ENCODE measurements at regions not wholly inside any gene's neighbourhood (a gene's known extent, or its start where the extent isn't known, plus 50 kb on each side); places are given as distances from the start of the nearest gene placed in this dataset.
"Not testable (repeated sequence)": the region's sequence is repeated elsewhere in the genome, so short reads cannot be mapped to it uniquely, and the experiment has no call there.

DNA sequence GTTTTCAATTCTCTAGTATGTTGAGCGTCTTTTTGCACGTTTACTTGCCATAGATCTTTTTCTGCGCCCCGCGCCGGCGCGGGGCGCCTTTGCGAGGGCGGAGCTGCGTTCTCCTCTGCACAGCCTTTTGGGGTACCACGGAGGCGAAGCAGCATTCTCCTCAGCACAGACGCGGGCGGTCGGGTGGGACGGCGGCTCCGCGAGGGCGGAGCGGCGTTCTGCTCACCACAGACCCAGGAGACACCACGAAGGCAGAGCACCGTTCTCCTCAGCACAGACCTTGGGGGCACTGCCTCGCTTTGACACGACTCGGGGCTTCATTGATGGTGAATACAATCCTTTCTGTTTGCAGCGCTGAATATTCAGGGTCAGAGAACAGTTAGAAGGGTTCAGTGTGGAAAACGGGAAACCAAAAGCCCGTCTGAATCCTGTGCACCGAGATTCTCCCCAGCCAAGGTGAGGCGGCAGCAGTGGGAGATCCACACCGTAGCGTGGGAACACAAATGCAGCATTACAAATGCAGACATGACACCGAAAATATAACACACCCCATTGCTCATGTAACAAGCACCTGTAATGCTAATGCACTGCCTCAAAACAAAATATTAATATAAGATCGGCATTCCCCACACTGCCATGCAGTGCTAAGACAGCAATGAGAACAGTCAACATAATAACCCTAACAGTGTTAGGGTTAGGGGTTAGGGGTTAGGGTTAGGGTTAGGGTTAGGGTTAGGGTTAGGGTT lies 190.7 kb upstream of the VIPR2 start:
- H3K9me3 Mint-ChIP-seq; H3K27me3 Mint-ChIP-seq; H3K4me3 Mint-ChIP-seq; H3K4me1 Mint-ChIP-seq (ENCODE audit: low read depth); H3K36me3 Mint-ChIP-seq (ENCODE audit: low read depth); H3K27ac Mint-ChIP-seq: not testable (repeated sequence)

DNA sequence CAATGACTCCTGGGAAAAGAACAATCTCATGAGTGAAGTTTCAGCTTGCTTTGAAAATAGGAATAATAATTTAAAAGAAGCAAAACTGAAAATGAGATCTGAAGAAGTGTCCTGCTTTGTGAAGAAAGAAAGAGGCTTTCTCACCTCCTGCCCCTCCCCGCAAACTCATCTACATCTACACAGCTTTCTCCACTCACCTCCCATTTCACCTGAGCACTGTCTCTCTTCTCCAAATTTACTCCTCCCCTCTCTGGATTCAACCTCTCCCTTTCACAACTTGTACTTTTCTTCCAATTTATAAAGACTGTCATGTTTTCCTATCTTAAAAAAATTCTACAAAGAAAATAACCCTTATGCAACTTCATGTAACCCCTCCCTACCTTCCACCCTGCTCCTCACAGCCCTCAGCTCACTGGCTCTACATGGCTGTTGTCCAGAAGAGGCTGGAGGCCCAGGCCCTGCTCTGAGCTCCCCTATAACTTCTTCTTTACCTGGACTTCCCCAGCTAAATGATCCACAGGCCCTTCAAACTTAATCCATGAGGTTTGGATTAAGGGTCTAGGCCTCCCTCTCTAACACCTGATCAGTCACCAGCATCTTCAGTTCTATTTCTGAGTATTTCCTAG lies 188.3 kb upstream of the VIPR2 start:
- H3K27ac Mint-ChIP-seq; H3K4me1 Mint-ChIP-seq (ENCODE audit: low read depth); H3K36me3 Mint-ChIP-seq (ENCODE audit: low read depth); H3K27me3 Mint-ChIP-seq; H3K4me3 Mint-ChIP-seq: not testable (repeated sequence)
- peaks cover 10% of the 10 kb centered on the region for H3K9me3 Mint-ChIP-seq

GRCh38 chr7:159331462-159331861 lies 186.8 kb upstream of the VIPR2 start:
- H3K27ac Mint-ChIP-seq: no peak overlapping the region
- H3K4me3 Mint-ChIP-seq: no peak overlapping the region
- H3K36me3 Mint-ChIP-seq (ENCODE audit: low read depth): peaks cover 5% of the 10 kb centered on the region
- H3K9me3 Mint-ChIP-seq: peaks cover 19% of the 10 kb centered on the region
- H3K4me1 Mint-ChIP-seq (ENCODE audit: low read depth): no peaks in the 10 kb centered on the region
- H3K27me3 Mint-ChIP-seq: no peaks in the 10 kb centered on the region

GRCh38 chr7:159329818-159330378 lies 185.2 kb upstream of the VIPR2 start:
- H3K4me3 Mint-ChIP-seq: no peak overlapping the region
- peaks cover 23% of the 10 kb centered on the region for H3K9me3 Mint-ChIP-seq
- no peak overlapping the region for H3K27ac Mint-ChIP-seq
- H3K4me1 Mint-ChIP-seq (ENCODE audit: low read depth): no peaks in the 10 kb centered on the region
- peaks cover 5% of the 10 kb centered on the region for H3K36me3 Mint-ChIP-seq (ENCODE audit: low read depth)
- H3K27me3 Mint-ChIP-seq: no peaks in the 10 kb centered on the region

- Mint-ChIP-seq H3K9me3 (peaks cover 23% of the 10 kb centered on the region), H3K36me3 (ENCODE audit: low read depth) (peaks cover 5% of the 10 kb centered on the region), H3K27ac (no peak overlapping the region), H3K27me3 (no peaks in the 10 kb centered on the region), H3K4me3 (no peak overlapping the region), H3K4me1 (ENCODE audit: low read depth) (no peaks in the 10 kb centered on the region)
Measured at GRCh38 chr7:159328096-159328495, 183.4 kb upstream of the VIPR2 start.

GRCh38 chr7:159323359-159323758 lies 178.7 kb upstream of the VIPR2 start:
- H3K9me3 Mint-ChIP-seq: peaks cover 19% of the 10 kb centered on the region
- H3K27me3 Mint-ChIP-seq: peaks cover 11% of the 10 kb centered on the region
- peaks cover 5% of the 10 kb centered on the region for H3K36me3 Mint-ChIP-seq (ENCODE audit: low read depth)
- no peak overlapping the region for H3K4me3 Mint-ChIP-seq
- no peak overlapping the region for H3K27ac Mint-ChIP-seq
- H3K4me1 Mint-ChIP-seq (ENCODE audit: low read depth): no peaks in the 10 kb centered on the region

- H3K4me1 Mint-ChIP-seq (ENCODE audit: low read depth): no peaks in the 10 kb centered on the region
- peaks cover 11% of the 10 kb centered on the region for H3K27me3 Mint-ChIP-seq
- H3K9me3 Mint-ChIP-seq: peaks cover 9% of the 10 kb centered on the region
- no peaks in the 10 kb centered on the region for H3K36me3 Mint-ChIP-seq (ENCODE audit: low read depth)
- H3K4me3 Mint-ChIP-seq: no peak overlapping the region
- H3K27ac Mint-ChIP-seq: no peak overlapping the region
Measured at GRCh38 chr7:159321278-159321677, 176.6 kb upstream of the VIPR2 start.

DNA sequence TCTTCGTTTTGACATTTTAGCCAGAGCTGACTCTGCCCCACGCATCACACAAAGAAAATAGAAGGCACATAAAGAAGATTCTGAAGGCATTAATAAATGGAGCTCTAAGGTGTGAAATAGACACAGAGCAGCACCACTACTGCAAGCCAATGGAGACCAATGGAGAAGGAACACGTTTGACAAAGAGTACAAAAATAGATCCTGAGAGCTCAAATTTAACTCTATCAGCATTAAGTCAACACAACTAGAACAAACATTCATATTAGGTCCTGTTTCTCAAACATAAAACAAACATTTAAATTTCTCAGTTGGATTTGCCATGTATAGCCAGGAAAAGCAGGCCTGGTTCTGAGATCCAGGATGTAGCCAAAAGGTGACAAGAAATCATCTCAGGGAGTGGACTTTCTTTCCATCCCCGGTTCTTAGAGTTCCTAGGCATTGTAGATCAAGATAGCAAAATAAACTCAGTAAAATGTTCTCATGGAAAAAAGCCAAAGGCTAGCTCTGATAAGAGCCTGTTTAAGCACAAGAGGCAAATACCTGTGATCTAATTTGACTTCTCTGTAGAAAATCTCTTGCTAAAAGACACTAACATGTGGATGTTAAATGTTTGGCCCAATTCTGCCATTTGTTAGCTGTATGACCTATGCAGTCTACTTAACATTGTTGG lies 174.2 kb upstream of the VIPR2 start:
- Mint-ChIP-seq H3K9me3 (peaks cover 5% of the 10 kb centered on the region), H3K4me3 (no peak overlapping the region), H3K36me3 (ENCODE audit: low read depth) (no peaks in the 10 kb centered on the region), H3K27ac (no peak overlapping the region), H3K27me3 (peaks cover 11% of the 10 kb centered on the region), H3K4me1 (ENCODE audit: low read depth) (no peaks in the 10 kb centered on the region)

- peaks cover 5% of the 10 kb centered on the region for H3K9me3 Mint-ChIP-seq
- H3K4me3 Mint-ChIP-seq: no peak overlapping the region
- H3K27me3 Mint-ChIP-seq: peaks cover 11% of the 10 kb centered on the region
- H3K4me1 Mint-ChIP-seq (ENCODE audit: low read depth): no peaks in the 10 kb centered on the region
- no peak overlapping the region for H3K27ac Mint-ChIP-seq
- H3K36me3 Mint-ChIP-seq (ENCODE audit: low read depth): no peaks in the 10 kb centered on the region
Measured at GRCh38 chr7:159317294-159317693, 172.6 kb upstream of the VIPR2 start.

- H3K27ac Mint-ChIP-seq: no peak overlapping the region
- no peak overlapping the region for H3K4me3 Mint-ChIP-seq
- no peaks in the 10 kb centered on the region for H3K36me3 Mint-ChIP-seq (ENCODE audit: low read depth)
Measured at GRCh38 chr7:159311172-159311494, 166.5 kb upstream of the VIPR2 start.

DNA sequence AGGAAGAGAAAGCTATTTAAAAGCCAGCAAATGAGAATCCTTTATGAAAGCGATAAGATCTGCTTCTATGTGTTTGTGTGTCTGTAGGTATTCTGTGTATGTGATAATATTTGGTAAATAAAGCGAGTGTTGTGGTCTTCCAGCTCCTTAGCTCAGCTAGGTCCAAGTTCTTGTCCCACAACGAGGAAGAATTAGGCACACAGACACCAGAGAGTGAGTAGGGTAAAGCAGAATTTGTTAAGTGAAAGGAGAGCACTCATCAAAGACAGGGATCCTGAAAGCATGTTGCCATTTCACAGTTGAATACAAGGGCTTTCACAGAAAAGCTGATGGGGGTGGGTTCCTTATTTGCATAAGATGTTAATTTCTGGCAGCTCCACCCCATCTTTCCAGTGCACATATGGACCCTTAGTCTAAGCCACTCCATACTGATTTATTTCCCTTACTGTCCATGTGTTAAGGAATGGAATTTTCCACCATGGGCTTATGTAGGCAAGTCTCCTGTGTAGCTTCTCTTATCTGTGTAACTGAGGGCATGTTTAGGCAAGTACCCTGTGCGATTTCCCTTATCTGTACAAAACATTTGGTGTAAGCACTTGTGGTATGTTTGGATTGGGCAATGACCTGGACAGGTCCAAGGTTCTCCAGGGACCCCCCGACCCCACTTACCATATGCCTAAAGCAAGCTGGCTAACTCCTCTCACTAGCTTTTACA lies 165.9 kb upstream of the VIPR2 start:
- H3K4me3 Mint-ChIP-seq: no peak overlapping the region
- H3K4me1 Mint-ChIP-seq (ENCODE audit: low read depth): no peaks in the 10 kb centered on the region
- H3K36me3 Mint-ChIP-seq (ENCODE audit: low read depth): no peaks in the 10 kb centered on the region
- peaks cover 5% of the 10 kb centered on the region for H3K9me3 Mint-ChIP-seq
- peaks cover 16% of the 10 kb centered on the region for H3K27me3 Mint-ChIP-seq
- no peak overlapping the region for H3K27ac Mint-ChIP-seq

More at GRCh38 chr7:159311172-159311494, 166.5 kb upstream of the VIPR2 start:
- peaks cover 5% of the 10 kb centered on the region for H3K9me3 Mint-ChIP-seq
- H3K4me1 Mint-ChIP-seq (ENCODE audit: low read depth): no peaks in the 10 kb centered on the region
- peaks cover 16% of the 10 kb centered on the region for H3K27me3 Mint-ChIP-seq

DNA sequence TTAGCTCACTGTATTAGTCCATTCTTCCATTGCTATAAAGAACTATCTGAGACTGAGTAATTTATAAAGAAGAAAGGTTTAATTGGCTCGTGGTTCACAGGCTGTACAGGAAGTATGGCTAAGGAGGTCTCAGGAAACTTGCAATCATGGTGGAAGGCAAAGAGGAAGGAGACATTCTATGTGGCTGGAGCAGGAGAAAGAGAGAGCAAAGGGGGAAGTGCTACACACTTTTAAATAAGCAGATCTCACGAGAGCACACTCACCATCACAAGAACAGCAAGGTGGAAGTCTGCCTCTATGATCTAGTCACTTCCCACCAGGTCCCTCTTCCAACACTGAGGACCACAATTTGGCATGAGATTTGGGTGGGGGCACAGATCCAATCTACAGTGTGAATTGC lies 164.5 kb upstream of the VIPR2 start:
- not testable (repeated sequence) for H3K4me1 Mint-ChIP-seq (ENCODE audit: low read depth); H3K4me3 Mint-ChIP-seq; H3K27ac Mint-ChIP-seq; H3K36me3 Mint-ChIP-seq (ENCODE audit: low read depth); H3K9me3 Mint-ChIP-seq
- peaks cover 16% of the 10 kb centered on the region for H3K27me3 Mint-ChIP-seq

- peaks cover 13% of the 10 kb centered on the region for H3K27me3 Mint-ChIP-seq
- H3K27ac Mint-ChIP-seq: no peak overlapping the region
- no peak overlapping the region for H3K4me3 Mint-ChIP-seq
- H3K4me1 Mint-ChIP-seq (ENCODE audit: low read depth): no peaks in the 10 kb centered on the region
- H3K36me3 Mint-ChIP-seq (ENCODE audit: low read depth): no peaks in the 10 kb centered on the region
- peaks cover 8% of the 10 kb centered on the region for H3K9me3 Mint-ChIP-seq
Measured at GRCh38 chr7:159306012-159306411, 161.3 kb upstream of the VIPR2 start.

DNA sequence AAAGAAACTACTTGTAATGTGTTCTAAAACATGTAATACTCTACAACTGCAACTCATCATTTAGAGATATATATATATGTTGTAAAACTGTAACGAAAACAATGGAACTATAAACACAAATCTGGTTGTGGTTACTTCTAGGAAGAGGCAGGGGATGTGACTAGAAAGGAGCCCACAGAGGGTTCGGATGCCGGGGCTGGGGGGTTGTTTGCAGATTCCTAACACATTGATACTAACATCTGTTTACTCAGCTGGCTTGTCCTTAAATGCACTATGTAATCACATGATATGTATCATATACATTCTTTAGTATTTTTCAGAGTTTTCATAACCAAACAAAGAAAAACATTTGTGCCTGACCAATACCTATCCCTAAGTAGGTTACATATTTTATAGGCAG lies 160.5 kb upstream of the VIPR2 start:
- H3K27ac Mint-ChIP-seq; H3K27me3 Mint-ChIP-seq; H3K9me3 Mint-ChIP-seq; H3K4me3 Mint-ChIP-seq; H3K4me1 Mint-ChIP-seq (ENCODE audit: low read depth); H3K36me3 Mint-ChIP-seq (ENCODE audit: low read depth): not testable (repeated sequence)

- not testable (repeated sequence) for H3K9me3 Mint-ChIP-seq; H3K36me3 Mint-ChIP-seq (ENCODE audit: low read depth); H3K27me3 Mint-ChIP-seq; H3K4me1 Mint-ChIP-seq (ENCODE audit: low read depth); H3K4me3 Mint-ChIP-seq; H3K27ac Mint-ChIP-seq
Measured at GRCh38 chr7:159303510-159303909, 158.8 kb upstream of the VIPR2 start.

All from stimulated activated naive CD8-positive, alpha-beta T cell treated with anti-CD3 and anti-CD28 coated beads, Interleukin-15, Interleukin-2, amounts not matched to agents 100 ng/mL and 50 ng/mL, for 24 hours (primary cell).